KMS-11 (cell line): ENCODE measurements at regions not wholly inside any gene's neighbourhood (a gene's known extent, or its start where the extent isn't known, plus 50 kb on each side); places are given as distances from the start of the nearest gene placed in this dataset.

Source experiments
- H2AFZ ChIP-seq: fragments of 200-600 bp; sonication (generic); 2 replicates; pipeline ENCODE4 v1.6.1; 2016; ENCODE audit warnings: antibody characterized with exemption, mixed run types, low read depth
- H3K27ac ChIP-seq: fragments of 200-600 bp; sonication (generic); 2 replicates; pipeline ENCODE4 v1.6.1; 2016; ENCODE audit warnings: mild to moderate bottlenecking, mixed run types
- H3K27me3 ChIP-seq: fragments of 200-600 bp; sonication (generic); 2 replicates; pipeline ENCODE4 v1.6.1; 2017; ENCODE audit warnings: mild to moderate bottlenecking, low read depth, mixed run types, moderate library complexity; ENCODE audit not compliant: insufficient read depth
- H3K36me3 ChIP-seq: fragments of 200-600 bp; sonication (generic); 2 replicates; pipeline ENCODE4 v1.6.1; 2017; ENCODE audit warnings: mild to moderate bottlenecking, mixed run types; ENCODE audit not compliant: insufficient read depth
- H3K4me1 ChIP-seq: fragments of 200-600 bp; sonication (generic); 2 replicates; pipeline ENCODE4 v1.6.1; 2016; ENCODE audit warnings: mild to moderate bottlenecking, low read depth, mixed run types; ENCODE audit not compliant: poor library complexity, severe bottlenecking
- H3K4me2 ChIP-seq: fragments of 200-600 bp; sonication (generic); 2 replicates; pipeline ENCODE4 v1.7.0; 2016; ENCODE audit warnings: mild to moderate bottlenecking, mixed run types
- H3K4me3 ChIP-seq: fragments of 200-600 bp; sonication (generic); IDR thresholded peaks from 2 replicates; pipeline ENCODE4 v1.6.1; 2017; ENCODE audit warnings: low read depth, low read length, mixed read lengths; ENCODE audit not compliant: insufficient read depth
- H3K79me2 ChIP-seq: fragments of 200-600 bp; sonication (generic); 2 replicates; pipeline ENCODE4 v1.6.1; 2016; ENCODE audit warnings: low read depth, mixed run types; ENCODE audit not compliant: insufficient read depth
- H3K9ac ChIP-seq: fragments of 200-600 bp; sonication (generic); 2 replicates; pipeline ENCODE4 v1.6.1; 2016; ENCODE audit warnings: mild to moderate bottlenecking, mixed run types
- H4K20me1 ChIP-seq: fragments of 200-600 bp; sonication (generic); 2 replicates; pipeline ENCODE4 v1.6.1; 2016; ENCODE audit warnings: mild to moderate bottlenecking, mixed run types; ENCODE audit not compliant: insufficient read depth
- CTCF ChIP-seq: fragments of 200-600 bp; sonication (generic); conservative IDR thresholded peaks from 2 replicates; pipeline ENCODE4 v1.6.1; 2017; ENCODE audit warnings: low read depth, mild to moderate bottlenecking, antibody characterized with exemption, low read length, moderate library complexity, mixed read lengths

- no peaks in the 10 kb centered on the region for H3K79me2 ChIP-seq
- no peak for TF ChIP-seq CTCF
- H3K4me1 ChIP-seq = no peaks in the 10 kb centered on the region
- H3K9ac ChIP-seq = no peak overlapping the region
- H3K4me2 ChIP-seq = no peak overlapping the region
- no peaks in the 10 kb centered on the region for H3K36me3 ChIP-seq
- no peak overlapping the region for H3K4me3 ChIP-seq
- H3K27ac ChIP-seq = no peak overlapping the region
- H3K27me3 ChIP-seq = no peaks in the 10 kb centered on the region
- no peak overlapping the region for H2AFZ ChIP-seq
- no peaks in the 10 kb centered on the region for H4K20me1 ChIP-seq
Observed at GRCh38 chr5:158543539-158544387, 556.0 kb downstream of the EBF1 start.

DNA sequence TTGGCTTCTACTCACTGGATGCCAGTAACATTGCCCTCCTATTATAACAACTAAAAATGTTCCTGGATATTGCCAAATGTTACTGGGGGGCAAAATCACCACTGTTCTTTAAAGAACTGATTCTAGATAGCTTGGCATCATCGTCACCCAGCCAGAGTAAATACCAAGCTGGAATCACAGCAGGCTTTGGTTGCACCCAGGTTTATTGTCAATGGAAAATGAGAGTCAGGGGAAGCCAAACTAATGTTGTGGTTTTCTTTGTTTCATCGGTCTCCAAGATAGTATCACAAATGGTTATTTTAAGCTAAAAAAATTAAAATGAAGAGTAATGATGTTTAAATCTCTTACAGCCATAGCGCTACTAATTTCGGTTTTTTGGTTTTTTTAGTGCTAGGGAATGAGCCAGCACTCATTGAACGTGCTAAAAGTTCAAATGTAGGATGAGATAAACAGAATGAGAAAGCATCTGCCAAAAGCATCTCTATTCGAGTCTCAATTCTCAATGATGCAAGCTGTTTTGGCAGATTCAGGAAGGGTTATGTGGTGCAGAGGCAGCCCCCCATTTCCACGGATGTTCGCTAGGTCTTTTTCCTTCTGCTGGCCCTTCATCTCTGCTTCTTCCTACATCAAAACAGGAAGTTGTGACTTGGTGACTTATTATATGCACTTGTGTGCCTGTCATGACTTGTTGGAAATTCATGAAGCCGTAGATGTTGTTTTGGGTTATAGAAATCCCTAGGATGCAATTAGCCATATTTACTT lies 558.0 kb downstream of the EBF1 start:
- no peak overlapping the region for H3K4me2 ChIP-seq
- no peak overlapping the region for H3K27ac ChIP-seq
- no peaks in the 10 kb centered on the region for H3K4me1 ChIP-seq
- H3K36me3 ChIP-seq = no peaks in the 10 kb centered on the region
- no peak overlapping the region for H3K4me3 ChIP-seq
- no peak overlapping the region for H2AFZ ChIP-seq
- no peak for TF ChIP-seq CTCF
- no peaks in the 10 kb centered on the region for H4K20me1 ChIP-seq
- no peaks in the 10 kb centered on the region for H3K27me3 ChIP-seq
- no peak overlapping the region for H3K9ac ChIP-seq
- no peaks in the 10 kb centered on the region for H3K79me2 ChIP-seq

DNA sequence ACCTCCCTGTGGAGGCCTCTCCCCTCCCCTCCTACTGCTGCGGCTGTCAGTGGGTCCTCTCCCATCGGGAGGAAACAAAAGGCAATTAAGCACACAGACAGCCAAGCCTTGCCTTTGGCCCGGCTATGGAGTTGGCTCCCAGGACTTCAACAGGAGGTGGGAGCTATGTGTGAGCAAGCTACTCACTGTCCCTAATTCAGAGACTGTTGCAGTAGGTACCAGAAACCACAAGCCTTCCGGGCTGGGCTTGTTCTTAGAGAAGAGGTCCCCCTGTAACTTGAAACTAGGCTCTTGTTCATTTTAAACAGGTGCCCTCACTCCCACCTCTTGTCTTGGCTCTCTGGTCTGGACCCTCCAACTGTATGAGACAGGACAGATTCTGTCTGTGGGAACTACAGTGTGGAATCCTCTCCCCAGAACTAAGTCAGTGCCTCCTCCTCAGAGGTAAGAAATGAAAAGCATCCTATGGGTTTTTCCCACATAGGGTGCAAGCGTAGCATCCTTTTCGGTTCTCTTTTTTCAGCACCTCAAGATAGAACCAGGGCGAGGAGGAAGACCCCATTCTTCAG lies 561.1 kb downstream of the EBF1 start:
- Histone ChIP-seq H3K36me3 (no peaks in the 10 kb centered on the region), H3K27ac (no peak overlapping the region), H3K4me1 (no peaks in the 10 kb centered on the region), H3K79me2 (no peaks in the 10 kb centered on the region), H3K4me2 (no peak overlapping the region), H3K9ac (no peak overlapping the region), H4K20me1 (no peaks in the 10 kb centered on the region), H3K27me3 (no peaks in the 10 kb centered on the region), H2AFZ (no peak overlapping the region), H3K4me3 (no peak overlapping the region)
- no peak for TF ChIP-seq CTCF

DNA sequence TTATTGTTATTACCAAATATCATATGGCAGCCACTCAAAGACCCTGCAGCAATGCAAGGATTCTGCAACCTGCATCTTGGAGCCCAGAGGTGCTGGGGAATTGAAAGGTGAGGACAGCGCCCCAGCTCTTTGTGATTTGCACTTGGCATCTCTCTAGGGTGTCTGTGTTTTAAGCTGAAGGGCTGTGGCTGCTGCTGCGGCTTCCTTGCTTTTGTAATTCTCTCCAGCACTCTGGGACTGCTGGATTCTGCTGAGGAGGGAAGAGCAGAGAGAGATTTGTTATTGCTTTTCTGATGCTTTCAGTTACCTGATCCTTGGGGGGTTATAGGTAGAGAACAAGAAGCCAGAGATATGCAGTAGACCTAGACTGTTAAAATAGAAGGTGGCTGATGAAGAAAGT lies 562.4 kb downstream of the EBF1 start:
- H3K4me2 ChIP-seq = no peak overlapping the region
- H3K27ac ChIP-seq = no peak overlapping the region
- no peak overlapping the region for H2AFZ ChIP-seq
- H3K27me3 ChIP-seq = no peaks in the 10 kb centered on the region
- no peak overlapping the region for H3K4me3 ChIP-seq
- no peaks in the 10 kb centered on the region for H3K36me3 ChIP-seq
- H4K20me1 ChIP-seq = no peaks in the 10 kb centered on the region
- no peak for TF ChIP-seq CTCF
- H3K9ac ChIP-seq = no peak overlapping the region
- no peaks in the 10 kb centered on the region for H3K79me2 ChIP-seq
- H3K4me1 ChIP-seq = no peaks in the 10 kb centered on the region
